Duodenal mucosa (tissue), 2 donors: ENCODE measurements at regions not wholly inside any gene's neighbourhood (a gene's known extent, or its start where the extent isn't known, plus 50 kb on each side); places are given as distances from the start of the nearest gene placed in this dataset.
"Not testable (repeated sequence)": the region's sequence is repeated elsewhere in the genome, so short reads cannot be mapped to it uniquely, and the experiment has no call there.

ENCODE experiments used
- H3K27ac ChIP-seq: one replicate; pipeline ENCODE4 v1.7.0; 2013; ENCODE audit warnings: low read depth, low read length
- H3K27me3 ChIP-seq, 2 donors: one replicate each; pipeline ENCODE4 v1.7.0; 2013; ENCODE audit warnings: low read length in 2 of 2, control low read depth in 1 of 2; ENCODE audit not compliant: insufficient read depth in 2 of 2, control insufficient read depth in 1 of 2
- H3K36me3 ChIP-seq, 2 donors: one replicate each; pipeline ENCODE4 v1.7.0; 2013; ENCODE audit warnings: low read length in 2 of 2, control low read depth in 1 of 2; ENCODE audit not compliant: insufficient read depth in 2 of 2, control insufficient read depth in 1 of 2
- H3K4me1 ChIP-seq, 2 donors: one replicate each; pipeline ENCODE4 v1.7.0; 2013; ENCODE audit warnings: low read length in 2 of 2, control low read depth in 1 of 2; ENCODE audit not compliant: insufficient read depth in 2 of 2, control insufficient read depth in 1 of 2
- H3K4me3 ChIP-seq, 2 donors: one replicate each; pipeline ENCODE4 v1.7.0; 2013; ENCODE audit warnings: low read length in 2 of 2, low read depth in 1 of 2
- H3K9ac ChIP-seq, 2 donors: one replicate each; pipeline ENCODE4 v1.7.0; 2013; ENCODE audit warnings: low read length in 2 of 2, low read depth in 1 of 2
- H3K9me3 ChIP-seq, 2 donors: one replicate each; pipeline ENCODE4 v1.7.0; 2013; ENCODE audit warnings: low read length in 2 of 2, control low read depth in 1 of 2; ENCODE audit not compliant: control insufficient read depth in 1 of 2

DNA sequence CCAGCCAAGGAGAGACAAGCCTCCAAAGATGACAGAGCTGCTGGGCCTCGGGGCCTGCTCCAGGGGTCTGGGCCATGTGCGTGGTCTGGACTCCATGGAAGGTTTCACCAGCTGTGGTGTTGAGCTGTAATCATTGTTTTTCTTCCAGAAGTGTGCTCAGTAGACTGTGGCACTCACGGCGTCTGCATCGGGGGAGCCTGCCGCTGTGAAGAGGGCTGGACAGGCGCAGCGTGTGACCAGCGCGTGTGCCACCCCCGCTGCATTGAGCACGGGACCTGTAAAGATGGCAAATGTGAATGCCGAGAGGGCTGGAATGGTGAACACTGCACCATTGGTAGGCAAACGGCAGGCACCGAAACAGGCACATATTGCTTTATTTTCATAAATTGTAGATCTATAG lies 164.8 kb upstream of the WWC1 start:
- H3K4me3 ChIP-seq: no peak overlapping the region
- H3K27me3 ChIP-seq: no peaks in the 10 kb centered on the region
- H3K36me3 ChIP-seq: no peaks in the 10 kb centered on the region
- H3K9me3 ChIP-seq: no peaks in the 10 kb centered on the region
- no peak overlapping the region for H3K9ac ChIP-seq
- no peaks in the 10 kb centered on the region for H3K4me1 ChIP-seq
- H3K27ac ChIP-seq: no peak overlapping the region

DNA sequence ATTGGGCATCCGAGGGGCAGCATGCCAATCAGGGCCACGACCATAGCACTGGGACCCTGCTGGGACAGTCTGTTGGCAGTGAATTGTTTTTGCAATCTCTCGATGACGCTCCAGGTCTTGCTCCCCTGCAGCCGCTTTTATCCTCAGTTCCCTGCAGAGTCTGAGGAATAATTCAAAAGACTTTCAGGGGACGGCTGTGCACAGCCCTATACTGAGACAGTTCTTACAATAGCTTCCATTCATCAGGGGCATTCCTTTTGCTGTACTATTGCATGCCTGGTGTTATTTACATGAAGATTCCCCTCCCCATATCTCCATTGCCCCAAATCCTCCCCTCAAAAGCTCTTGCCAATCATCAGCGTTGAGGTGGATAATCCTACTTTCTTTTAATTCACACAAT lies 163.3 kb upstream of the WWC1 start:
- Histone ChIP-seq H3K27ac (no peak overlapping the region), H3K27me3 (no peaks in the 10 kb centered on the region), H3K36me3 (no peaks in the 10 kb centered on the region), H3K9ac (no peak overlapping the region), H3K4me3 (no peak overlapping the region), H3K4me1 (no peaks in the 10 kb centered on the region), H3K9me3 (no peaks in the 10 kb centered on the region)

DNA sequence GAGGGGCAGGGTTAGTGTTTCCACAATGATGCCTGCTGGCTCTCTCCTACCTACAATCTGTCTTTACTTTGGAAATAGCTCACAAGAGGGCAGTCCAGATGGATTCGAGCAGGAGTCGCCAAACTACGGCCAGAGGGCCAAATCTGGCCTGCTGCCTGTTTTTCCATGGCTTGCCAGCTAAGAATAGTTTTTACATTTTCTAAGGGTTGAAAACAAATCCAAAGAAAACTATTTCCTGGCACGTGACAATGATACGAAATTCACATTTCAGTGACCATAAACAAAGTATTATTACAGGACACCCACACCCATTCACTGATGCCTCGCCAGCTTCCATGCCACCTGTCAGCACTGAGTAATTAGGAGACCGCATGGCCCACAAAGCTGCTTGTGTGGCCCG lies 162.9 kb upstream of the WWC1 start:
- Histone ChIP-seq H3K9ac (no peak overlapping the region), H3K4me3 (no peak overlapping the region), H3K4me1 (no peaks in the 10 kb centered on the region), H3K9me3 (no peaks in the 10 kb centered on the region), H3K36me3 (no peaks in the 10 kb centered on the region), H3K27ac (no peak overlapping the region), H3K27me3 (no peaks in the 10 kb centered on the region)

DNA sequence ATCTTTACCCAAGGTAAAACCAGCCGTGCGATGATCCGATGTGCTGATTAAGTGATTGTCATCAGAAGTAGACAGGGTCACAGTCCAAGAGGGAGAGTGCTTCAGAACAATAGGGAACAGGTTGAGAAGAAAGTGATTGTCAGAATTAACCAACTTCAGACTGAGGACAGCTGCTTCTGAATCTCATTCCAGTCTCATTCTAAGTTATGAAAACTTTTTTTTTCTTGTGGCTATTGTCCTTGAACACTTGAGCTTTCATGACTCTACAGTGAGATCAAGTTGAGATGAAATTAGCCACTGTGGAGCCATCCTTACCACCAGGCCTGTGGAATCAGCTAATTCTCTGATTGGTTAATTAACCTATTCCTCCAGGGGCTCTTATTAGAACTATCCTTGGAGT lies 159.9 kb upstream of the WWC1 start:
- H3K27ac ChIP-seq: no peak overlapping the region
- H3K9me3 ChIP-seq: no peaks in the 10 kb centered on the region
- H3K36me3 ChIP-seq: no peaks in the 10 kb centered on the region
- no peak overlapping the region for H3K4me3 ChIP-seq
- peaks cover 6 to 8% of the 10 kb centered on the region in 2 donors for H3K4me1 ChIP-seq
- no peak overlapping the region for H3K9ac ChIP-seq
- H3K27me3 ChIP-seq: no peaks in the 10 kb centered on the region

DNA sequence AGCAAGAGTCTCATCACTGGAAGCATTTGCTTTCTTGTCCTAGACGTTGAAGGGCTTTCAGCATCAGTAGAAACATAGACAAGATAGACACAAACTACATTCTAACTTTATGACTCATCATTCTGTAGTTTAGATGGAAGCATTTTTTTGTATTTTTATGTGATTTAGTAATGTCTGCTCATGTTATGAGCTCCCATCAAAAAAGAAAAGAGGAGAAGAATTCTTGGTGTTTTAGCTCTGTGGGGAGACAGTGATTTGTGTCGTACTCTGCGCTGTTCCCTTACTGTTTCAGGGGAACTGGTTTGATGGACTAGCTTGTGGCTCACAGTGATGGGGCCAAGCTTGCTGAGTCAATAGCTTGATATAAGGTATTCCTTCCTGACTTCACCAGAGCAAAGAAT lies 159.2 kb upstream of the WWC1 start:
- Histone ChIP-seq H3K27ac (no peak overlapping the region), H3K27me3 (no peaks in the 10 kb centered on the region), H3K36me3 (no peaks in the 10 kb centered on the region), H3K9me3 (no peaks in the 10 kb centered on the region), H3K4me3 (no peak overlapping the region), H3K9ac (no peak overlapping the region), H3K4me1 (peaks cover 13% of the 10 kb centered on the region in 2 donors)

DNA sequence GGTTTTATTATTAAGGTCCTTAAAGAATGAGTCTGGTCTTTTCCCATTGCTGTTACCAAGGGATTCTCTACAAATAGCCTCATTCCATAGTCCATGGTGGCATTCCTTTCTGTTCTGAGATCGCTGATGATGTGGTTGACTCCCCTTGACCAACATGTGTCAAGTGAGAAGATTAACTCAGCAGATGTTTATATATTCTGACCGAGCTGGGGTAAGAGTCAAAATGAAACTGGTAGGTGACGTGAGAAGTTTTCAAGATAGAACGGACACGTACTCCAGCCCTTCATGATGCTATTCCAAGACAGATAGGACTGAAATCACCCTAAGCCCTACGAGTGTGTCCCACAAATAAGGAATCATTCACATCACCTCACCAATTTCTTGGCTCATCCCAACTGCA lies 155.5 kb upstream of the WWC1 start:
- Histone ChIP-seq H3K27ac (no peak overlapping the region), H3K9ac (no peak overlapping the region), H3K9me3 (no peaks in the 10 kb centered on the region), H3K36me3 (no peaks in the 10 kb centered on the region), H3K4me1 (peaks cover 13 to 17% of the 10 kb centered on the region in 2 donors), H3K27me3 (no peaks in the 10 kb centered on the region), H3K4me3 (peak overlapping the region in 1 of 2 donors; percentile 11)

DNA sequence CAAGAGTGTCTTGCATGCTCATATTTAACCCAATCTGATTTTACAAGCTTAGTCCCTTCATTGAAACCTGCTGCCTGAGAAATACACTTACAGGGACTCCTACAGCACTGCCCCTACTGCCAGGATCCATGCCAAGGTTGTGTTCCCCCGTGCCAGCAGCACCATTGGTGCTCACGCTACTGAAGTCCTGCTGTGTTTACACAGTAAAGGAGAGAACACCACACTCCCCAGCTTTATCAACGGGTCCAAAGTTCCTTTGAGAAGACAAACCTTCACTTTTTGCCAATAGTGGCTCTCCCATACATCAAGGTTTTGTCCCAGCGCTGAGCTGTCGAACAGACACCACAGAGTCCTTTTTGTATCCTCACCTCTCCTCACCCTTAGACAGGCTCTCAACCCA lies 155.1 kb upstream of the WWC1 start:
- peaks cover 13 to 17% of the 10 kb centered on the region in 2 donors for H3K4me1 ChIP-seq
- H3K27ac ChIP-seq: no peak overlapping the region

DNA sequence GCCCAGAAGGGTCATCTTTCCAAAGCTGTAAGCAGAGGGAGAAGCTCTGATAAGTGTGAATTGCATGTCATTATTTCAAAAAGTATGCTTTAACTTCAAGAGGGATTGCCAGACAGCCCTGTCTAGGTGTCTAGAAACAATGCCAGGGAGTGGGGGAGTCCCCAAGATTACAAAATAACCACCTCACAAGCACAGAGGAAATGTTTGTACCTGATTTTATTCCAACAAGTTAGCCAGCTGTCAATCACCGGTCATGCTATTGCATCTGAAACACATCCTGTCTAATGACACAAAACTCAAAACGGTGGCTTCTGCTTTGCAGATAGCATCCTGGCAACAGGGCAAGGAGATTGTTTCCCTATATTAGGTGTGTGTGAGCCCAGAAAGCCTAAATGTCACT lies 154.2 kb upstream of the WWC1 start:
- H3K9ac ChIP-seq: no peak overlapping the region
- peaks cover 13 to 17% of the 10 kb centered on the region in 2 donors for H3K4me1 ChIP-seq
- H3K36me3 ChIP-seq: no peaks in the 10 kb centered on the region
- H3K27me3 ChIP-seq: no peaks in the 10 kb centered on the region
- no peak overlapping the region for H3K4me3 ChIP-seq
- H3K27ac ChIP-seq: no peak overlapping the region
- no peaks in the 10 kb centered on the region for H3K9me3 ChIP-seq

More for the DNA sequence above, 155.1 kb upstream of the WWC1 start:
- H3K9ac ChIP-seq: no peak overlapping the region
- H3K9me3 ChIP-seq: no peaks in the 10 kb centered on the region
- H3K4me3 ChIP-seq: peak overlapping the region in 1 of 2 donors; percentile 11
- no peaks in the 10 kb centered on the region for H3K27me3 ChIP-seq
- no peaks in the 10 kb centered on the region for H3K36me3 ChIP-seq

DNA sequence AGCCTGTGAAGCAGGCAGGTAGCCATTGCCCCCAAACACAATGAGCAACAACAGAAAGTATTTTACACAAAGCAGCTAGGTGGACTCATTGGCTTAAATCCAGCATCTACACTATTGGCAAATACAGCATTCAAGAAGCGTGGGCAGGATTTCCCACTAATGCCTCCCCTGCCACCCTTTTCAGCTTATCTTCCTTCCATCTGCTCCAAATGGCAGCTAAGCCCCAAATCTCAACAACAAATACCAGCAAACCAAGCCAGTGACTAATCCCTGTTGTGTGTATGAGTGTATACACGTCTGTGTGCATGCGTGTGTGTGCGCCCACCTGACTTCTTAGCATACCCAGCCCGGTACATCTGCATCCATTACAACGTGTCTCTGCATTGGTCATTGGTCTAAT lies 151.2 kb upstream of the WWC1 start:
- no peak overlapping the region for H3K9ac ChIP-seq
- peaks cover 13 to 17% of the 10 kb centered on the region in 2 donors for H3K4me1 ChIP-seq
- H3K36me3 ChIP-seq: no peaks in the 10 kb centered on the region
- H3K9me3 ChIP-seq: no peaks in the 10 kb centered on the region
- H3K4me3 ChIP-seq: no peak overlapping the region
- no peak overlapping the region for H3K27ac ChIP-seq
- no peaks in the 10 kb centered on the region for H3K27me3 ChIP-seq

DNA sequence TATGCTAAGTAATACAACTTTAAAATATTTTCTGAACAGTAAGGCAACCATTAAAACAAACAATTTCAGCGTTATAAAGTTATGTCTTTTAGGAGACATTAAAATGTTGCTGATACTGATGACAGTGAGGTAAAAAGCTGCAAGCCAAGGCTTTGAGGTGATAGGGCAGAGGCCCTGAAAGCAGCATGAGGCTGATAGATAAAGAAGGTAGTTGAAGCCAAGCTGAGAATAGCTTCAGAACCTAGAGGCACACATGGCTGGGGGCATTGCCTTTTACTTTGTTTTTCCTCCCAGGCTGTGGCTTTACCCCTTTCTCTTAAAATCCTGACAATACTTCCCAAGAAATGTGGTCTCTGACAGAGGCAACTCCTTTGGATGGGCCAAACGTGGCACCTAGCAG lies 149.0 kb upstream of the WWC1 start:
- Histone ChIP-seq H3K9me3 (no peaks in the 10 kb centered on the region), H3K4me3 (no peak overlapping the region), H3K4me1 (peaks cover 0 to 3% of the 10 kb centered on the region in 2 donors), H3K36me3 (no peaks in the 10 kb centered on the region), H3K27ac (no peak overlapping the region), H3K9ac (no peak overlapping the region), H3K27me3 (no peaks in the 10 kb centered on the region)

DNA sequence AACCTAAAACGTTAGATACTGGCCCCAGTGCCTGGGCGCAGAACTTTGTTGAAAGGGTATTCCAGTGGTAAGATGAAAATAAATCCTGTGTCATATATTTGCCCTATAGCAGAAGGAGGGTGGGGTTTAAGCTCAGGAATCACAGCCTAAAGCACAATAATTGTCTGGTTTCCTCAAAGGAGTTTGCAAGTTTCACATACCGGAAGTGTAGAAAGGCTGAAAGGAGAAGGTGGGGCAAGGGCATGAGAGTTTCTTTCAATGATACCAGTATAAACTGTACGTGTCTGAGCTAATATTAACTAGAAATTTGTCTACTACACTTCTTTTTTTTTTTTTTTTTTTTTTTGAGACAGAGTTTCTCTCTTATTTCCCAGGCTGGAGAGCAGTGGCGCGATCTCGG lies 147.9 kb upstream of the WWC1 start:
- not testable (repeated sequence) for H3K27ac ChIP-seq, H3K36me3 ChIP-seq, H3K9ac ChIP-seq, H3K4me1 ChIP-seq, H3K9me3 ChIP-seq, H3K27me3 ChIP-seq, H3K4me3 ChIP-seq
